Stimulated activated CD4-positive, alpha-beta T cell treated with anti-CD3 and anti-CD28 coated beads, TNF-alpha, amount 100 ng/mL, for 4 hours (primary cell): ENCODE measurements at regions not wholly inside any gene's neighbourhood (a gene's known extent, or its start where the extent isn't known, plus 50 kb on each side); places are given as distances from the start of the nearest gene placed in this dataset.

Source experiments
- DNase-seq, 3 experiments: peaks; one replicate each; pipeline ENCODE4 v3.0.0-alpha.2; 2020; ENCODE audit warnings: low read depth in 3 of 3

- no peak for DNase-seq
Measured at GRCh38 chr3:189042832-189043231, 128.9 kb upstream of the TPRG1 start.

- DNase-seq = no peak
Measured at GRCh38 chr3:189049458-189050236, 122.1 kb upstream of the TPRG1 start.

GRCh38 chr3:189053322-189053721 lies 118.4 kb upstream of the TPRG1 start:
- no peak for DNase-seq

- DNase-seq = no peak
Measured at GRCh38 chr3:189056646-189057335, 115.0 kb upstream of the TPRG1 start.

GRCh38 chr3:189057369-189057768 lies 114.4 kb upstream of the TPRG1 start:
- DNase-seq = no peak

- no peak for DNase-seq
Measured at GRCh38 chr3:189058071-189058470, 113.7 kb upstream of the TPRG1 start.

GRCh38 chr3:189070965-189071364 lies 100.8 kb upstream of the TPRG1 start:
- no peak for DNase-seq

- no peak for DNase-seq
Measured at GRCh38 chr3:189071446-189071845, 100.3 kb upstream of the TPRG1 start.

GRCh38 chr3:189076449-189076848 lies 95.3 kb upstream of the TPRG1 start:
- DNase-seq = no peak

- DNase-seq = no peak
Measured at GRCh38 chr3:189080745-189081144, 91.0 kb upstream of the TPRG1 start.

- no peak for DNase-seq
Measured at GRCh38 chr3:189082666-189083427, 88.9 kb upstream of the TPRG1 start.

- no peak for DNase-seq
Measured at GRCh38 chr3:189084620-189085019, 87.2 kb upstream of the TPRG1 start.

GRCh38 chr3:189092547-189092946 lies 79.2 kb upstream of the TPRG1 start:
- DNase-seq = no peak

- no peak for DNase-seq
Measured at GRCh38 chr3:189094539-189094938, 77.2 kb upstream of the TPRG1 start.

- DNase-seq = no peak
Measured at GRCh38 chr3:189096092-189096491, 75.7 kb upstream of the TPRG1 start.

- no peak for DNase-seq
Measured at GRCh38 chr3:189099031-189099471, 72.7 kb upstream of the TPRG1 start.

GRCh38 chr3:189099505-189100290 lies 72.1 kb upstream of the TPRG1 start:
- no peak for DNase-seq

GRCh38 chr3:189100866-189101265 lies 70.9 kb upstream of the TPRG1 start:
- no peak for DNase-seq

- DNase-seq = no peak
Measured at GRCh38 chr3:189101594-189101993, 70.2 kb upstream of the TPRG1 start.

- DNase-seq = no peak
Measured at GRCh38 chr3:189103208-189103607, 68.6 kb upstream of the TPRG1 start.

- DNase-seq = no peak
Measured at GRCh38 chr3:189108067-189108466, 63.7 kb upstream of the TPRG1 start.

GRCh38 chr3:189108735-189109134 lies 63.0 kb upstream of the TPRG1 start:
- DNase-seq = no peak
